ENCODE measurements at regions not wholly inside any gene's neighbourhood (a gene's known extent, or its start where the extent isn't known, plus 50 kb on each side); places are given as distances from the start of the nearest gene placed in this dataset.

DNA sequence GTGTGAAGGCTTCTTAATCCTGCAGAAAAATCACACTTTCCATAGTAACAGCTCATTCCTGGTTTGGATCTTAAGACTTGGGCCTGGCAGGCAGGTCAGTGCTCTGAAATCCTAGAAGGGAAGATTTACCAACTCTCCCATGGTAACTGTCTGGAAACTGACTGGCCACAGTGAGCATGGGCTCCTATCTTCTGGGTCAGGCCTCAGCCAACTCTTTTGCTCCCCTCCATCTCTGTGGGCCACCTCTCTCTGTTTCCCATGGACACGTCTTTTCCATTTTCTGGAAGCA, 86.7 kb downstream of the ACAA2 start:
- no peak for TF ChIP-seq EZH2 (IDR thresholded peaks at IDR 0.05; ENCODE audit: borderline replicate concordance, low read depth, low read length, severe bottlenecking)
- TF ChIP-seq, protein P1, sequence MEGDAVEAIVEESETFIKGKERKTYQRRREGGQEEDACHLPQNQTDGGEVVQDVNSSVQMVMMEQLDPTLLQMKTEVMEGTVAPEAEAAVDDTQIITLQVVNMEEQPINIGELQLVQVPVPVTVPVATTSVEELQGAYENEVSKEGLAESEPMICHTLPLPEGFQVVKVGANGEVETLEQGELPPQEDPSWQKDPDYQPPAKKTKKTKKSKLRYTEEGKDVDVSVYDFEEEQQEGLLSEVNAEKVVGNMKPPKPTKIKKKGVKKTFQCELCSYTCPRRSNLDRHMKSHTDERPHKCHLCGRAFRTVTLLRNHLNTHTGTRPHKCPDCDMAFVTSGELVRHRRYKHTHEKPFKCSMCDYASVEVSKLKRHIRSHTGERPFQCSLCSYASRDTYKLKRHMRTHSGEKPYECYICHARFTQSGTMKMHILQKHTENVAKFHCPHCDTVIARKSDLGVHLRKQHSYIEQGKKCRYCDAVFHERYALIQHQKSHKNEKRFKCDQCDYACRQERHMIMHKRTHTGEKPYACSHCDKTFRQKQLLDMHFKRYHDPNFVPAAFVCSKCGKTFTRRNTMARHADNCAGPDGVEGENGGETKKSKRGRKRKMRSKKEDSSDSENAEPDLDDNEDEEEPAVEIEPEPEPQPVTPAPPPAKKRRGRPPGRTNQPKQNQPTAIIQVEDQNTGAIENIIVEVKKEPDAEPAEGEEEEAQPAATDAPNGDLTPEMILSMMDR (IDR thresholded peaks at IDR 0.05; ENCODE audit: borderline replicate concordance, extremely low read depth, low read length, poor library complexity, severe bottlenecking): no peak
